Right lobe of liver (tissue), 6 donors: ENCODE measurements at regions not wholly inside any gene's neighbourhood (a gene's known extent, or its start where the extent isn't known, plus 50 kb on each side); places are given as distances from the start of the nearest gene placed in this dataset.

Experiments
- ATAC-seq, 4 donors: fragments of 200-7000 bp; cut with Tn5 transposase; one replicate each; pipeline ENCODE4 v1.9.1; 2020; ENCODE audit warnings: mild to moderate bottlenecking in 4 of 4, moderate library complexity in 4 of 4
- DNase-seq, 3 donors: peaks; one replicate each; pipeline ENCODE4 v3.0.0-alpha.2; 2020
- H3K27ac ChIP-seq, 3 donors: fragments of 200-600 bp; one replicate each; pipeline ENCODE4 v1.8.0; 2022
- H3K27me3 ChIP-seq, 2 donors: fragments of 200-600 bp; one replicate each; pipeline ENCODE4 v1.8.0; 2022
- H3K36me3 ChIP-seq, 4 donors: fragments of 200-600 bp; sonication (generic) in 1 of 4; one replicate each; pipeline versions ENCODE4 v1.5.1 to v1.8.0; 2017 to 2022; ENCODE audit warnings: control low read depth in 1 of 4
- H3K4me1 ChIP-seq, 4 donors: fragments of 200-600 bp; sonication (generic) in 1 of 4; one replicate each; pipeline versions ENCODE4 v1.5.1 to v1.8.0; 2017 to 2022; ENCODE audit warnings: control low read depth in 1 of 4
- H3K4me3 ChIP-seq, 3 donors: fragments of 200-600 bp; one replicate each; pipeline ENCODE4 v1.8.0; 2022
- H3K9me3 ChIP-seq, 4 donors: fragments of 200-600 bp; sonication (generic) in 1 of 4; one replicate each; pipeline versions ENCODE4 v1.5.1 to v1.8.0; 2017 to 2022; ENCODE audit warnings: control low read depth in 1 of 4
- POLR2A ChIP-seq: fragments of 450-650 bp; IDR thresholded peaks from one replicate; pipeline ENCODE4 v1.6.1; 2017; ENCODE audit warnings: antibody characterized with exemption, mild to moderate bottlenecking
- WGBS: methylation state at CpG from one replicate; pipeline ENCODE4 v1.1.6; 2018; ENCODE audit warnings: low coverage, low lambda C conversion rate; ENCODE audit not compliant: insufficient coverage; ENCODE audit errors: missing lambda C conversion rate; 5-methylcytosine and 5-hydroxymethylcytosine counted together
- intact Hi-C, 2 donors: fragments of 100-400 bp; cut with DNase I; formaldehyde crosslinking; loops; one replicate each; pipeline versions ENCODE4 v1.11.2 to v1.14.1; 2022
- TF ChIP-seq, protein P1 (sequence below), 4 donors: fragments of 200-600 bp in 3 of 4; fragments of 450-650 bp in 1 of 4; IDR thresholded peaks; one replicate each; pipeline versions ENCODE4 v1.5.1 to v1.8.0; 2016 to 2022; ENCODE audit warnings: antibody characterized with exemption in 4 of 4, mild to moderate bottlenecking in 2 of 4
- donor health status: DM: no; HTN: yes; CAD: no.
- donor health status: DM: no; HTN: no; CAD: no.
- donor health status: DM: no; HTN: no; CAD: no.
- donor health status: DM: no; HTN: yes; CAD: no.
- donor health status: DM: no; HTN: yes; CAD: no.

DNA sequence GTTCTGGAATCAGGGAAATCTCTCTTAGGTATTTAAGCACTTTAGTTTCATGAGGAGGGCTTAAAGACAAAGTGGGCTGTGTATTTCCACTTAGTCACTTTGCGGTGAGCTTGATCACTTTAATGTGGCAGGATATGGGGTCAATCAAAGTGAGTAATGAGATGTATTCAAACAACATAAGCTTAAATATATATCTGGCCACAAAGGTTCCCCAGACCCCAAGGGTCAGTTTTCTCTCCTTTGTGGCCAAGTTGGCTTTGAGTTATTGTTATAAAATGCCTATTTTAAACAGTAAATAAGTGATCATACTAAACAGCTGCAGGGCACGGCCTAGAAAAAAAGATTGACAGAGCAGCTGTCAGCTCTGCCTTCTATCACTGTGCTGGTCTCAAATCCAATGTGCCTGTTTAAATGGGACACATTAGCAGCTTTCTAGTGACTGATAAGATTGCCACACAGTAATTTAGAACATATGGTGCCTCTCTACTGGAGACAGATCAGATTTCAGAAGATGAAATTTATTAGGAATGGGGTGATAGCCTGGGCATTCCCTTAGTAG is 363.9 kb downstream of the AGTPBP1 start:
- DNase-seq (no peak), ATAC-seq (no peak)
- H3K36me3 ChIP-seq: no peaks in the 10 kb centered on the region
- no peak for TF ChIP-seq POLR2A
- TF ChIP-seq, protein P1, sequence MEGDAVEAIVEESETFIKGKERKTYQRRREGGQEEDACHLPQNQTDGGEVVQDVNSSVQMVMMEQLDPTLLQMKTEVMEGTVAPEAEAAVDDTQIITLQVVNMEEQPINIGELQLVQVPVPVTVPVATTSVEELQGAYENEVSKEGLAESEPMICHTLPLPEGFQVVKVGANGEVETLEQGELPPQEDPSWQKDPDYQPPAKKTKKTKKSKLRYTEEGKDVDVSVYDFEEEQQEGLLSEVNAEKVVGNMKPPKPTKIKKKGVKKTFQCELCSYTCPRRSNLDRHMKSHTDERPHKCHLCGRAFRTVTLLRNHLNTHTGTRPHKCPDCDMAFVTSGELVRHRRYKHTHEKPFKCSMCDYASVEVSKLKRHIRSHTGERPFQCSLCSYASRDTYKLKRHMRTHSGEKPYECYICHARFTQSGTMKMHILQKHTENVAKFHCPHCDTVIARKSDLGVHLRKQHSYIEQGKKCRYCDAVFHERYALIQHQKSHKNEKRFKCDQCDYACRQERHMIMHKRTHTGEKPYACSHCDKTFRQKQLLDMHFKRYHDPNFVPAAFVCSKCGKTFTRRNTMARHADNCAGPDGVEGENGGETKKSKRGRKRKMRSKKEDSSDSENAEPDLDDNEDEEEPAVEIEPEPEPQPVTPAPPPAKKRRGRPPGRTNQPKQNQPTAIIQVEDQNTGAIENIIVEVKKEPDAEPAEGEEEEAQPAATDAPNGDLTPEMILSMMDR (IDR thresholded peaks at IDR 0.05): no peak
- WGBS: 11% methylated on average over 2 of the region's 2 CpGs
- no peak overlapping the region for H3K27ac ChIP-seq
- no peaks in the 10 kb centered on the region for H3K9me3 ChIP-seq
- intact Hi-C loops: no loop called here
- peaks cover 0 to 6% of the 10 kb centered on the region in 2 donors for H3K27me3 ChIP-seq
- no peak overlapping the region for H3K4me3 ChIP-seq
- H3K4me1 ChIP-seq: no peaks in the 10 kb centered on the region

DNA sequence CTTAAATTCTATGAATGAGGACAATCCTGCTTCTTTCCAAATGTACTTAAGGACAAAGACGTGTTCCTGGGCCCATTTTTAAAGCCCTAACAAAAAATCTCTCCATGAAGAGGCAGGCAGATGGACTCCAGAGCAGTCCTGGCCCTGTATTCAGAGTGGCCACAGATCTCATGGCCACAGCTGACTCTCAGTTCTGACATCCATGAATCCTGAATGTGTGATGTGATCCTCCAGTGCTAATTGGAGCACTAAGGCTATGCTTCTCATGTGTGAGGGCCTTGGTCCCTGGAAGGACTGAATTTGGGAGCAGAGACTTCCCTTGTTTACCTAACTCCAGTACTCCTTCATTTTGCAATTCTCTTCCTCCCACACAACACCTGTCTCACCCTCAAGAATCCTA is 373.0 kb downstream of the AGTPBP1 start:
- TF ChIP-seq, protein P1 (IDR thresholded peaks at IDR 0.05): no peak
- no peak for TF ChIP-seq POLR2A
- no peak overlapping the region for H3K27ac ChIP-seq
- intact Hi-C loops: no loop called here
- H3K4me3 ChIP-seq: no peak overlapping the region
- H3K36me3 ChIP-seq: no peaks in the 10 kb centered on the region
- H3K27me3 ChIP-seq: no peaks in the 10 kb centered on the region
- DNase-seq (no peak), ATAC-seq (no peak)
- no peaks in the 10 kb centered on the region for H3K9me3 ChIP-seq
- 31% methylated on average over 1 of the region's 1 CpG for WGBS
- no peaks in the 10 kb centered on the region for H3K4me1 ChIP-seq

DNA sequence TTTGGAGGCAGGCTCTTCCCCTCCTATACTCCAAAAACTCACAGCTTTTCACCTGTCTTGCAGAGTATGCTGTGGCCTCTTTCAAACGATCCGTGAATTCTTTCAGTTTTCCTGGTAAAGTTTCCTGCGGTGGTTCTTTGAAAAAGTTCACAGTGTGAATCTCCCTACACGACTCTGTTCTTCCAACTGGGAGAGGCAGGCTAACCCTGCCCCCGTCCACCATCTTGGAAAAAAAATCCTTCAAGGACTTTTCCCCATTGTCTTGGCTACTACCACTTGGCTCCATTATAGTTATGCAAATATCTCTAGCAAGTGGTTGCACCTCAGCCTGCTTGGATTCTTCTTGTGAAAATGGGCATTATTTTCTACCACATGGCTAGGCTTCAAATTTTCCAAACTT is 382.6 kb downstream of the AGTPBP1 start:
- Histone ChIP-seq H3K4me1 (no peaks in the 10 kb centered on the region), H3K36me3 (no peaks in the 10 kb centered on the region), H3K27ac (no peak overlapping the region), H3K4me3 (no peak overlapping the region), H3K9me3 (no peaks in the 10 kb centered on the region), H3K27me3 (no peaks in the 10 kb centered on the region)
- DNase-seq (no peak), ATAC-seq (no peak)
- 60% methylated on average over 5 of the region's 5 CpGs for WGBS
- intact Hi-C loops: no loop called here
- TF ChIP-seq, protein P1 (IDR thresholded peaks at IDR 0.05): no peak
- TF ChIP-seq POLR2A: no peak

DNA sequence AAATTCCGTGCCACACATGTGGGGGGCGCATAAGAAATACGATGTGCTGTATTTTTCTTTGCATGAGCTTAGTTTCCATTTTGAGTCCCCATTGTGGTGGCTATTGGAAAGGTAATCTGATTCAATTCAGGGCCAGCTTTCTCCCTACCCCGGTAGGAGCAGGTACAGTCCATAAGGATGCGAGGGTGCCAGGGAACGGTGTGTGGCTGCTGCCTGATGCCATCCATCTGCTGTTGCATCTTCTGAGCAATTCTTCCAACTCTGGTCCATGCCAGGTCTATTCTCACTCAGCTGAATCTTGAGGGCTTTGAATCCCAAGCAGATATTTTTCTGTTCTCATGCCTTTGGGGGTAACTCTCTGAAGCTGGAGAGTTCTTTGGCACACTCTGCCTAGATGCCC is 392.7 kb downstream of the AGTPBP1 start:
- no peak for ATAC-seq
- H3K4me1 ChIP-seq: no peaks in the 10 kb centered on the region
- 95% methylated on average over 3 of the region's 6 CpGs for WGBS
- intact Hi-C loops: no loop called here
- TF ChIP-seq, protein P1 (IDR thresholded peaks at IDR 0.05): no peak
- TF ChIP-seq POLR2A: no peak
- no peak overlapping the region for H3K27ac ChIP-seq
- no peak for DNase-seq
- H3K36me3 ChIP-seq: no peaks in the 10 kb centered on the region
- H3K9me3 ChIP-seq: no peaks in the 10 kb centered on the region
- H3K27me3 ChIP-seq: no peaks in the 10 kb centered on the region
- H3K4me3 ChIP-seq: no peak overlapping the region

DNA sequence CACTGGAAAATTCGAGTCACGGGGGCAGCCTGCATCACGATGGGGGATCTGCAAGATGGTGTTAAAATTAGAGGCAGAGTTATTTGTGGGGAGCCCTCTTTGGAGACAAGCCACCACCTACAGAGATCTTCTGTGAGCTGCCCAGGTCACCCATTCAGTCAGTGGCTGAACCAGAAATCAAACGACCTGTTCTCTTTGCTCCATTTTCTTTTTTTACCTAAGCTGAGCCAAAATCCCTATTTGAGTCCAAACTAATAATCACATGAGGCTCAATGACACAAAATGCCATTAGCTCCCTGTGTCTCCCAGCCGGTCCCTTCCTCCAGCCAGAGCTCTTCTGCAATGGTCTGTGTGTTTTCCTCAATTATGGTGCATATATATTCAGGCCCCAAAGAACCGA is 394.2 kb downstream of the AGTPBP1 start:
- Histone ChIP-seq H3K4me1 (no peaks in the 10 kb centered on the region), H3K9me3 (no peaks in the 10 kb centered on the region), H3K4me3 (no peak overlapping the region), H3K36me3 (no peaks in the 10 kb centered on the region), H3K27ac (no peak overlapping the region), H3K27me3 (no peaks in the 10 kb centered on the region)
- TF ChIP-seq, protein P1 (IDR thresholded peaks at IDR 0.05): no peak
- no peak for TF ChIP-seq POLR2A
- intact Hi-C loops: no loop called here
- no peak for ATAC-seq
- 69% methylated on average over 5 of the region's 6 CpGs for WGBS
- no peak for DNase-seq
